GM23248 (cell line): ENCODE measurements at regions not wholly inside any gene's neighbourhood (a gene's known extent, or its start where the extent isn't known, plus 50 kb on each side); places are given as distances from the start of the nearest gene placed in this dataset.

ENCODE experiments used
- DNase-seq: peaks from one replicate; pipeline ENCODE4 v3.0.0-alpha.2; 2015
- H2AFZ ChIP-seq: fragments of 200-600 bp; sonication (generic); 2 replicates; pipeline ENCODE4 v1.6.1; 2016; ENCODE audit warnings: antibody characterized with exemption
- H3F3A ChIP-seq: fragments of 200-600 bp; sonication (generic); 2 replicates; pipeline ENCODE4 v1.6.1; 2016; ENCODE audit warnings: mild to moderate bottlenecking, antibody characterized with exemption, mixed run types; ENCODE audit not compliant: insufficient read depth
- H3K27ac ChIP-seq: fragments of 200-600 bp; sonication (generic); 2 replicates; pipeline ENCODE4 v1.5.1; 2016; ENCODE audit warnings: mild to moderate bottlenecking
- H3K27me3 ChIP-seq: fragments of 200-600 bp; sonication (generic); replicated peaks from 2 replicates; pipeline ENCODE4 v1.6.1; 2016; ENCODE audit warnings: mild to moderate bottlenecking; ENCODE audit not compliant: insufficient read depth
- H3K36me3 ChIP-seq: fragments of 200-600 bp; sonication (generic); 2 replicates; pipeline ENCODE4 v1.6.1; 2016; ENCODE audit warnings: low read depth, mild to moderate bottlenecking
- H3K4me1 ChIP-seq: fragments of 200-600 bp; sonication (generic); 2 replicates; pipeline ENCODE4 v1.6.1; 2016; ENCODE audit warnings: mild to moderate bottlenecking; ENCODE audit not compliant: insufficient read depth
- H3K4me2 ChIP-seq: fragments of 200-600 bp; sonication (generic); one replicate; pipeline ENCODE4 v1.6.1; 2016; ENCODE audit warnings: mild to moderate bottlenecking; ENCODE audit not compliant: unreplicated experiment
- H3K4me3 ChIP-seq: fragments of 200-600 bp; sonication (generic); 2 replicates; pipeline ENCODE4 v1.5.1; 2016; ENCODE audit warnings: mild to moderate bottlenecking
- H3K79me2 ChIP-seq: fragments of 200-600 bp; sonication (generic); 2 replicates; pipeline ENCODE4 v1.6.1; 2016; ENCODE audit warnings: mild to moderate bottlenecking; ENCODE audit not compliant: insufficient read depth
- H3K9ac ChIP-seq: fragments of 200-600 bp; sonication (generic); 2 replicates; pipeline ENCODE4 v1.6.1; 2016; ENCODE audit warnings: mild to moderate bottlenecking
- H3K9me2 ChIP-seq: fragments of 200-600 bp; sonication (generic); 2 replicates; pipeline ENCODE4 v1.6.1; 2016; ENCODE audit warnings: mixed run types, mild to moderate bottlenecking, moderate library complexity; ENCODE audit not compliant: insufficient read depth
- H3K9me3 ChIP-seq: fragments of 200-600 bp; sonication (generic); one replicate; pipeline ENCODE4 v1.6.1; 2017; ENCODE audit warnings: low read depth
- H4K20me1 ChIP-seq: fragments of 200-600 bp; sonication (generic); 2 replicates; pipeline ENCODE4 v1.6.0; 2016; ENCODE audit not compliant: insufficient read depth
- EZH2 ChIP-seq: fragments of 200-600 bp; sonication (generic); IDR thresholded peaks from 2 replicates; pipeline ENCODE4 v1.6.1; 2018; ENCODE audit warnings: antibody characterized with exemption, mild to moderate bottlenecking; ENCODE audit not compliant: insufficient read depth, poor library complexity, severe bottlenecking
- EZH2phosphoT487 ChIP-seq: fragments of 200-600 bp; sonication (generic); IDR thresholded peaks from 2 replicates; pipeline ENCODE4 v1.6.1; 2018; ENCODE audit warnings: antibody characterized with exemption, moderate library complexity, mild to moderate bottlenecking, low read depth; ENCODE audit not compliant: insufficient read depth
- WGBS, 2 experiments: methylation state at CpG; one replicate each; pipeline ENCODE4 v1.1.6; 2015 to 2017; ENCODE audit warnings: low lambda C conversion rate in 2 of 2, low coverage in 1 of 2; ENCODE audit errors: missing lambda C conversion rate in 2 of 2; 5-methylcytosine and 5-hydroxymethylcytosine counted together
- in situ Hi-C: fragments of 300-500 bp; cut with MboI; formaldehyde crosslinking; loops from 2 replicates; pipeline ENCODE4 v1.15.0; 2020

- Histone ChIP-seq H3K79me2 (no peaks in the 10 kb centered on the region), H3F3A (no peaks in the 10 kb centered on the region)
These were observed 251.9 kb downstream of the PTPRU start for GRCh38 chr1:29488086-29488793.

DNA sequence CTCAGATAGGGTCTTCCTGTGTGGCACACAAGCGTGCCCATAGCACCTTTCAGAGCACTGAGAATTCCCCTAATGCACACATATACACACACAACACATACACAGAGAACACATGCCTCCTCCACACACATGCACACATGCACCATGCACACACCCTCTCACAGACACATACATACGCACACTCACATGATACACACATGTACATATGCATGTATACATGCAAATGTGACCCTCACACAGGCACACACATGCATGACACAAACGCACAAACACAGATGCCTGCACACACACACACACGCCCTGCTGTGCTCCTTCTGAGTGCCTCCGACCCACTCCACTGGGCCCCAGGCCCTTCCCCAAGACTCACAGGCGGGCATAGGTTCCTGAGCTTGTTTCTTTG, 251.0 kb downstream of the PTPRU start:
- H3F3A ChIP-seq, result no peaks in the 10 kb centered on the region
- 41 to 43% methylated on average over 6 of the region's 6 CpGs for WGBS, 2 experiments
- no peaks in the 10 kb centered on the region; the same call in 1 of the 2 replicates for H3K27me3 ChIP-seq
- no peaks in the 10 kb centered on the region for H3K79me2 ChIP-seq
- H3K4me1 ChIP-seq, result no peaks in the 10 kb centered on the region
- no peak overlapping the region for H3K4me2 ChIP-seq
- no peaks in the 10 kb centered on the region for H4K20me1 ChIP-seq
- in situ Hi-C loops, result no loop called here
- TF ChIP-seq EZH2 (no peak), EZH2phosphoT487 (no peak)
- no peak overlapping the region for H2AFZ ChIP-seq
- H3K9me2 ChIP-seq, result no peaks in the 10 kb centered on the region
- no peaks in the 10 kb centered on the region for H3K36me3 ChIP-seq
- H3K9ac ChIP-seq, result no peak overlapping the region
- H3K27ac ChIP-seq, result no peak overlapping the region
- H3K4me3 ChIP-seq, result no peak overlapping the region
- no peaks in the 10 kb centered on the region for H3K9me3 ChIP-seq
- DNase-seq, result no peak

More at GRCh38 chr1:29488086-29488793, 251.9 kb downstream of the PTPRU start:
- no peaks in the 10 kb centered on the region for H3K9me3 ChIP-seq
- DNase-seq, result no peak
- 50 to 61% methylated on average over 21 to 22 of the region's 22 CpGs for WGBS, 2 experiments
- no peaks in the 10 kb centered on the region for H3K36me3 ChIP-seq
- H3K9me2 ChIP-seq, result no peaks in the 10 kb centered on the region
- H3K27ac ChIP-seq, result no peak overlapping the region
- no peaks in the 10 kb centered on the region; the same call in 1 of the 2 replicates for H3K27me3 ChIP-seq
- H4K20me1 ChIP-seq, result no peaks in the 10 kb centered on the region
- in situ Hi-C loops, result no loop called here
- no peak overlapping the region for H3K4me2 ChIP-seq
- H3K4me3 ChIP-seq, result no peak overlapping the region
- no peak for TF ChIP-seq EZH2phosphoT487
- TF ChIP-seq EZH2, result no peak
- H3K9ac ChIP-seq, result no peak overlapping the region
- H3K4me1 ChIP-seq, result no peaks in the 10 kb centered on the region
- no peak overlapping the region for H2AFZ ChIP-seq

DNA sequence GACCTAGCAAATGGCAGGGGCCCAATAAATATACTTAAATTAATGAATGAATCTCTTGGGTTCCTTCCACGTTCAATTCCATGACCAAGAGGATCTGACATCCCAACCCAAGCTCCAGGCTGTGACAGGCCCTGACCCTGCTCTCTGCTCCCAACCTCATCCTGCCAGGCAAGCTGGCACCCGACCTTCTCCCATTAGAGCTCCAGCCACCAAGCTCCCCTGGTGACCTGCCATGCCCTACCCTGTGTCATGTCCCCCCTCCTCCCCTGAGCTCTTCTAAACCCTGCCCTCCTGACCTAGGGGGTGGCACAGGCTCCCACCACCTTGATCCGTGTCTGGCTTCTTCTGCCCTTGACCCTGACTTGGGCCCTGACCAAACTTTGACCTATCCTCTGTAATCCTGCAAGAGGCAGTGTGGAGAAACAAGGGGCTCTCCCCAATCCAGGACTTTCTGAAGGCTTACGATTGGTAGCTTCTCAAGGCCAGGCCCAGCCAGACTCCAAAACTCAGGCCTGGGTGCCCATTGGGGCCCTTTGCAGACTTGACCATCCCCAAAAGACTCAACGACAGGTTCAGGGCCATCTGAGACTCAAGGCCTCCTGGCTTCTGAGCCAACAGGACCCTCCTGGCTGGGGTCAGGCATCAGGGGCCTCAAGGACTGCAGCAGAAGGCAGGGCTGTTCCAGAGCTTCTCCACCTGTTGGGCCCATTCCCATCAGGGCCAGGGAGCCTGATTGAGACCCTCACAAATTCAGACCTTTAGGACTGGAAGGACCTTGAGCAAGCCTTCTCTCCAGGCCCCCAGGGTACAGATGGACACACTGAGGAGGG, 249.0 kb downstream of the PTPRU start:
- Histone ChIP-seq H4K20me1 (no peaks in the 10 kb centered on the region), H3K9me2 (no peaks in the 10 kb centered on the region), H3K79me2 (no peaks in the 10 kb centered on the region), H3K27me3 (no peaks in the 10 kb centered on the region; the same call in 1 of the 2 replicates), H3K4me2 (no peak overlapping the region), H3F3A (no peaks in the 10 kb centered on the region), H3K9me3 (no peaks in the 10 kb centered on the region), H3K9ac (no peak overlapping the region), H3K4me1 (no peaks in the 10 kb centered on the region), H2AFZ (no peak overlapping the region), H3K27ac (no peak overlapping the region), H3K4me3 (no peak overlapping the region), H3K36me3 (no peaks in the 10 kb centered on the region)
- 23 to 28% methylated on average over 5 of the region's 5 CpGs for WGBS, 2 experiments
- no peak for DNase-seq
- in situ Hi-C loops, result no loop called here
- no peak for TF ChIP-seq EZH2phosphoT487
- no peak for TF ChIP-seq EZH2

DNA sequence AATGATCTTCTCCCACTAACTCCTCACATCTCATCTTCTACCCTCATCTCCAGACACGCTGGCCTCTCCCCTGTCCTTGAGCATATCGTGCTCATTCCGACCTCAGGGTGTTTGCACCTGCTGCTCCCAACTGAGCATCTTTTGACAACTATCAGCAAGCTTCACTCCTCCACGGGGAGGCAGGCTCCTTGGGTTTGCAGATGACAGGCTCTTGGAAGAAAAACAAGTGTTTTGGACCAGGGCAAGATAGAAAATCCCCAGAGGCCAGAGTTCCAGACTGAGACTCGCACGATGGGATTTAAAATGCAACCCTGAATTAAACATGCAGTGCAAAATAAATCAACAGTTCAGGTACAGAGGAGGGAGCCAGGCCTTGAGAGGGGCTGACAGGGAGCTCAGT, 246.7 kb downstream of the PTPRU start:
- DNase-seq, result no peak
- no peak overlapping the region for H3K27ac ChIP-seq
- no peaks in the 10 kb centered on the region for H3K9me2 ChIP-seq
- TF ChIP-seq EZH2 (no peak), EZH2phosphoT487 (no peak)
- no peak overlapping the region for H3K4me3 ChIP-seq
- no peak overlapping the region for H3K4me2 ChIP-seq
- no peaks in the 10 kb centered on the region for H3K4me1 ChIP-seq
- H3K36me3 ChIP-seq, result no peaks in the 10 kb centered on the region
- H3K9ac ChIP-seq, result no peak overlapping the region
- no peaks in the 10 kb centered on the region for H3F3A ChIP-seq
- in situ Hi-C loops, result no loop called here
- H3K9me3 ChIP-seq, result no peaks in the 10 kb centered on the region
- H3K27me3 ChIP-seq, result peaks cover 11% of the 10 kb centered on the region
- H3K79me2 ChIP-seq, result no peaks in the 10 kb centered on the region
- 11 to 22% methylated on average over 6 of the region's 6 CpGs for whole genome bisulfite sequencing, 2 experiments
- H2AFZ ChIP-seq, result no peak overlapping the region
- H4K20me1 ChIP-seq, result no peaks in the 10 kb centered on the region
